ENCODE measurements at regions not wholly inside any gene's neighbourhood (a gene's known extent, or its start where the extent isn't known, plus 50 kb on each side); places are given as distances from the start of the nearest gene placed in this dataset.

- Histone ChIP-seq H3K4me3 (replicated peaks in 1 of 3; ENCODE audit: insufficient read depth in 1 of 3, low read depth in 1 of 3, low read length in 3 of 3) (no peak overlapping the region), H3K9me1 (replicated peaks; ENCODE audit: control insufficient read depth, extremely low read depth, insufficient read depth, low read length) (no peaks in the 10 kb centered on the region), H3K27ac (ENCODE audit: insufficient read depth, low read depth, low read length) (no peak overlapping the region), H3K9ac (replicated peaks; ENCODE audit: extremely low read depth, insufficient read depth, low read length) (no peak overlapping the region), H4K20me1 (replicated peaks; ENCODE audit: control insufficient read depth, extremely low read depth, insufficient read depth, low read length) (no peaks in the 10 kb centered on the region), H3K36me3 (ENCODE audit: control insufficient read depth in 2 of 2, extremely low read depth in 1 of 2, insufficient read depth in 2 of 2, low read length in 2 of 2) (no peaks in the 10 kb centered on the region), H3K4me1 (ENCODE audit: control insufficient read depth, extremely low read depth, insufficient read depth, low read length) (peaks cover 9% of the 10 kb centered on the region), H2AFZ (ENCODE audit: low read depth, low read length) (peak overlapping the region; percentile 24), H3K79me2 (ENCODE audit: control insufficient read depth, insufficient read depth, low read length) (no peaks in the 10 kb centered on the region), H3K27me3 (ENCODE audit: control insufficient read depth in 2 of 2, insufficient read depth in 2 of 2, low read length in 2 of 2) (no peaks in the 10 kb centered on the region), H3K9me3 (replicated peaks; ENCODE audit: control insufficient read depth, insufficient read depth, low read length) (no peaks in the 10 kb centered on the region), H3K4me2 (ENCODE audit: insufficient read depth, low read length) (no peak overlapping the region)
- BruUV-seq (replicated peaks): no TSS peak
- ChIA-PET POLR2A (no interaction called here), CTCF (interaction anchor here (1.6 to 2.0 kb wide), 2 partner anchors 13 to 127 kb away, joined by 4 read pairs; no protein-coding TSS in a partner anchor)
- no peak for TF ChIP-seq EZH2 (IDR thresholded peaks at IDR 0.05; ENCODE audit: borderline replicate concordance, low read depth, low read length, severe bottlenecking)
- TF ChIP-seq POLR2A (IDR thresholded peaks at IDR 0.05; ENCODE audit: low read depth, low read length): no peak
- TF ChIP-seq GATA2 (IDR thresholded peaks at IDR 0.05; ENCODE audit: insufficient read depth, insufficient read length, low read depth, low read length): no peak
- no peak for TF ChIP-seq MAX (IDR thresholded peaks at IDR 0.05; ENCODE audit: insufficient read depth, insufficient read length)
- no peak for TF ChIP-seq JUN (IDR thresholded peaks at IDR 0.05; ENCODE audit: borderline replicate concordance, insufficient read depth, insufficient read length, low read depth)
- TF ChIP-seq POLR2AphosphoS5 (IDR thresholded peaks at IDR 0.05; ENCODE audit: insufficient read depth, low read depth, low read length): no peak
- TF ChIP-seq MYC (IDR thresholded peaks at IDR 0.05; ENCODE audit: low read depth, low read length): no peak
- TF ChIP-seq CTCF (IDR thresholded peaks at IDR 0.05; ENCODE audit: extremely low read depth in 1 of 2, insufficient read depth in 1 of 2, low read depth in 1 of 2, low read length in 2 of 2): no peak
- TF ChIP-seq FOS (IDR thresholded peaks at IDR 0.05; ENCODE audit: borderline replicate concordance, insufficient read depth, low read length): no peak
- FAIRE-seq (no peak), DNase-seq (ENCODE audit: low read depth, low spot score) (no peak)
- intact Hi-C loops (cut with micrococcal nuclease) (no loop called here), dilution Hi-C loops (cut with MboI; ENCODE audit: extremely low pct_ligation_motif_present, low sequenced_read_pairs) (no loop called here)
Measured at GRCh38 chr2:12804091-12804856, 87.5 kb downstream of the TRIB2 start.

All from endothelial cell of umbilical vein (primary cell).